ACC112 (cell line): ENCODE measurements at regions not wholly inside any gene's neighbourhood (a gene's known extent, or its start where the extent isn't known, plus 50 kb on each side); places are given as distances from the start of the nearest gene placed in this dataset.

Source experiments
- H2AFZ ChIP-seq: fragments of 200-600 bp; sonication (generic); one replicate; pipeline ENCODE4 v1.6.0; 2017; ENCODE audit warnings: antibody characterized with exemption, low read length; ENCODE audit not compliant: unreplicated experiment
- H3K27ac ChIP-seq: fragments of 200-600 bp; sonication (generic); 2 replicates; pipeline ENCODE4 v1.5.1; 2014; ENCODE audit warnings: low read depth, mild to moderate bottlenecking, antibody characterized with exemption, low read length, moderate library complexity
- H3K27me3 ChIP-seq: fragments of 200-600 bp; sonication (generic); 2 replicates; pipeline ENCODE4 v1.6.1; 2014; ENCODE audit warnings: mild to moderate bottlenecking, antibody characterized with exemption, low read length, moderate library complexity, mixed read lengths; ENCODE audit not compliant: insufficient read depth
- H3K36me3 ChIP-seq: fragments of 200-600 bp; sonication (generic); 2 replicates; pipeline ENCODE4 v1.6.1; 2016; ENCODE audit warnings: mild to moderate bottlenecking, antibody characterized with exemption, low read length, moderate library complexity, mixed read lengths; ENCODE audit not compliant: insufficient read depth
- H3K4me1 ChIP-seq: fragments of 200-600 bp; sonication (generic); one replicate; pipeline ENCODE4 v1.6.1; 2016; ENCODE audit warnings: low read length, mixed read lengths; ENCODE audit not compliant: insufficient read depth, unreplicated experiment, control insufficient read depth
- H3K4me3 ChIP-seq: fragments of 200-600 bp; sonication (generic); 2 replicates; pipeline ENCODE4 v1.5.1; 2014; ENCODE audit warnings: mild to moderate bottlenecking, low read depth, low read length
- H3K79me2 ChIP-seq: fragments of 200-600 bp; sonication (generic); one replicate; pipeline ENCODE4 v1.6.0; 2016; ENCODE audit warnings: low read length; ENCODE audit not compliant: control insufficient read depth, unreplicated experiment, insufficient read depth

GRCh38 chr13:37443538-37443937 is 155.0 kb downstream of the POSTN start:
- no peaks in the 10 kb centered on the region for H3K27me3 ChIP-seq
- no peaks in the 10 kb centered on the region for H3K36me3 ChIP-seq
- H3K4me3 ChIP-seq: no peak overlapping the region
- peaks cover 44% of the 10 kb centered on the region for H3K4me1 ChIP-seq
- no peaks in the 10 kb centered on the region for H3K79me2 ChIP-seq
- H2AFZ ChIP-seq: peak overlapping the region; percentile 2
- H3K27ac ChIP-seq: peak overlapping the region; percentile 90

DNA sequence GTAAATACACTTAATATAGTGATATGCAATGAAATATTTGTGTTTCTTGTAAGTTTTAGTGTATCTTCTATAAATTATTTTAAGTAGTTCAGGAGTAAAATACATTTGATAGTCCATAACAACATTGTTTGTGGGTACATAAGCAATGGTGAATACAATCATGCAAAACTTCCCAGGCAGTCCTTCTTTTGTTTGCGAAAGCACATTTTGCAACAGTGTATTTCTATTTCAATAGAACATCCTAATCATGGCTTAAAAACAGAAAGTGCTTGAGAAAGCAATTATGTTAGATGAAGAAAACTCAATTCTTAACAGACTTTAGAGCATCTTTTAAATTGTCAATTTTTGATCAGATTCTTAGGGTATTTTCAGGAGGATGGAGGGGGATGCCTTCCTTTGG is 155.6 kb downstream of the POSTN start:
- H3K27me3 ChIP-seq: no peaks in the 10 kb centered on the region
- H3K27ac ChIP-seq: peak overlapping the region; percentile 90
- peak overlapping the region; percentile 2 for H2AFZ ChIP-seq
- H3K36me3 ChIP-seq: no peaks in the 10 kb centered on the region
- H3K4me1 ChIP-seq: peaks cover 40% of the 10 kb centered on the region
- no peaks in the 10 kb centered on the region for H3K79me2 ChIP-seq
- H3K4me3 ChIP-seq: no peak overlapping the region

DNA sequence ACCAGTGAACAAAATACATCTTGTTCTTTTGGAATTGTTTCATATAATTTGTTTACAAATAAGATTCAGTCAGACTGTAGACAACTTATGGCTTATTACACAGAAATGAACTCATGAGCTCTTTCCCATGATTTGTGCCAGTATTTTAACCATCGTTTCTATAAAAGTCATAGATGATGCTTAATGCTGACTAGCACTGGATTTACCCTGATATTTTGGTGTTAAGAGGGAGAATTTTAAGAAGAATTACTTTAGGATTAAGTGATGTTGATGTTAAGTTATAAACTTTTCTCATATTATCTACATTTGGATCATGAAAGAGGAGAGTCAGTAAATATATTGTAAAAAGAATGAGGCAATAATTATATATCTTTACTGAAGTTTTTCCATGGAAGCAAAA is 162.7 kb downstream of the POSTN start:
- Histone ChIP-seq H3K27ac (no peak overlapping the region), H3K27me3 (no peaks in the 10 kb centered on the region), H3K4me1 (no peaks in the 10 kb centered on the region), H3K36me3 (no peaks in the 10 kb centered on the region), H3K79me2 (no peaks in the 10 kb centered on the region), H2AFZ (no peak overlapping the region), H3K4me3 (no peak overlapping the region)

GRCh38 chr13:37433086-37433485 is 165.5 kb downstream of the POSTN start:
- no peak overlapping the region for H3K27ac ChIP-seq
- no peaks in the 10 kb centered on the region for H3K27me3 ChIP-seq
- H3K4me3 ChIP-seq: no peak overlapping the region
- H2AFZ ChIP-seq: no peak overlapping the region
- H3K4me1 ChIP-seq: peaks cover 9% of the 10 kb centered on the region
- no peaks in the 10 kb centered on the region for H3K79me2 ChIP-seq
- no peaks in the 10 kb centered on the region for H3K36me3 ChIP-seq

- no peaks in the 10 kb centered on the region for H3K27me3 ChIP-seq
- H3K36me3 ChIP-seq: no peaks in the 10 kb centered on the region
- peaks cover 9% of the 10 kb centered on the region for H3K4me1 ChIP-seq
- H3K79me2 ChIP-seq: no peaks in the 10 kb centered on the region
- peak overlapping the region; percentile 49 for H2AFZ ChIP-seq
- H3K4me3 ChIP-seq: no peak overlapping the region
- H3K27ac ChIP-seq: peak overlapping the region; percentile 71
Measured at GRCh38 chr13:37429976-37430375, 168.6 kb downstream of the POSTN start.

DNA sequence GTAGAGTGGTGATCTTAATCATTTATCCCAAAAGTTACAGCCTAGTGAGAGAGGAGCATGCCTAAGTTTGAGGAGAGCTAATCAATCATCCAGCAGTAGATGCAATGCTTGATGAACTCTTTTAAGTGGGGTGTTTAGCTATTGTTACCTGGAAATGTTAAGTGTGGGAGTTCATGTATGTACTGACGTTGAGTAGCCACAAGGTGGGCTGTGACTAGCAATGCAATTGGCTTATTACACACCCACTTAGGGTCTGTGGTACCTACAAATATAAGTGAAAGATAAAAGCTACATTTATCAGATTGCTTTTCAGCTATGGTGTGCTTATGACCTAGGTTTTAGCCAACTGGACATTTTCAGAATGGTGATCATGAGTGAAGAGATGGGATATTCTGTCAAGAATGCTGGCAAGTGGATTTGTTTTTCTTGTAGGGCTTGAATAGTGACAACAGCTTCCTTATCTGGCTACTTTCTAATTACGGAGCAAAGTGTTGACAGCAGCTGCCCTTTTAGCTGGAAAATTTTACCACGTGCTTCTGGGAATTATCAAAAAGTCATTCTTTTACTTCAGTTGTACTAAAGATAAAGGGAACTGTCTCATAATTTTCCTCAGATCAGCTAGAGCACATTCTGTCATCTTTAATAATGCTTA is 170.6 kb downstream of the POSTN start:
- H3K4me3 ChIP-seq: no peak overlapping the region
- no peaks in the 10 kb centered on the region for H3K79me2 ChIP-seq
- H2AFZ ChIP-seq: no peak overlapping the region
- no peaks in the 10 kb centered on the region for H3K36me3 ChIP-seq
- no peak overlapping the region for H3K27ac ChIP-seq
- no peaks in the 10 kb centered on the region for H3K27me3 ChIP-seq
- H3K4me1 ChIP-seq: peaks cover 9% of the 10 kb centered on the region

- Histone ChIP-seq H3K4me3 (no peak overlapping the region), H3K4me1 (peaks cover 7% of the 10 kb centered on the region), H2AFZ (no peak overlapping the region), H3K27ac (no peak overlapping the region), H3K27me3 (no peaks in the 10 kb centered on the region), H3K79me2 (no peaks in the 10 kb centered on the region), H3K36me3 (no peaks in the 10 kb centered on the region)
Measured at GRCh38 chr13:37418490-37418889, 180.1 kb downstream of the POSTN start.

- no peak overlapping the region for H3K27ac ChIP-seq
- H3K79me2 ChIP-seq: no peaks in the 10 kb centered on the region
- H2AFZ ChIP-seq: no peak overlapping the region
- no peaks in the 10 kb centered on the region for H3K27me3 ChIP-seq
- peaks cover 12% of the 10 kb centered on the region for H3K4me1 ChIP-seq
- no peaks in the 10 kb centered on the region for H3K36me3 ChIP-seq
- H3K4me3 ChIP-seq: no peak overlapping the region
Measured at GRCh38 chr13:37417060-37417441, 181.5 kb downstream of the POSTN start.

- Histone ChIP-seq H3K4me1 (peaks cover 16% of the 10 kb centered on the region), H3K27ac (no peak overlapping the region), H3K79me2 (no peaks in the 10 kb centered on the region), H3K36me3 (no peaks in the 10 kb centered on the region), H3K4me3 (no peak overlapping the region), H3K27me3 (no peaks in the 10 kb centered on the region), H2AFZ (no peak overlapping the region)
Measured at GRCh38 chr13:37416291-37417059, 182.1 kb downstream of the POSTN start.

DNA sequence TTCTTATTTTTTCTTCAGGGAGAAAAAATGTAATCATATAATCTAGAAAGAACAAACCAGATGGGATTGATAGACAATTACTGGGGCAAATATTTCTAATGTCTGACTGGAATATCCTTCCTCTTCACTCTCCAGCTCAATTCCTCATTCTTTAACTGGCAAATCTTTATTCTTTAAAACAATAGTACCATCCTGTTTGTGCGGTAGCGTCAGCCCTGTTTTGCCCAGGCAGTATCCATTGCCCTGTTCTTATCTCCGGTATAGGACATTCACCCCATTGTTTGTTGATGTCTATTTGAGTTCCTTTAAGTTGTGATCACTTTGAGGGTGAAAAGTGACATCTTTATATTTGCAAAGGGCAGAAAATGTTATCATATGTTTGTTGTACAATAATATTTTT is 185.4 kb downstream of the POSTN start:
- Histone ChIP-seq H3K36me3 (no peaks in the 10 kb centered on the region), H2AFZ (no peak overlapping the region), H3K79me2 (no peaks in the 10 kb centered on the region), H3K27me3 (no peaks in the 10 kb centered on the region), H3K4me1 (peaks cover 27% of the 10 kb centered on the region), H3K27ac (no peak overlapping the region), H3K4me3 (no peak overlapping the region)
